Suppressor macrophage (primary cell): ENCODE measurements at regions not wholly inside any gene's neighbourhood (a gene's known extent, or its start where the extent isn't known, plus 50 kb on each side); places are given as distances from the start of the nearest gene placed in this dataset.
A peak's percentile ranks its signal among the peaks of the same experiment; 100 is the strongest.

Experiments
- DNase-seq, 4 experiments: peaks; one replicate each; pipeline ENCODE4 v3.0.0-alpha.2; 2020 to 2022

DNA sequence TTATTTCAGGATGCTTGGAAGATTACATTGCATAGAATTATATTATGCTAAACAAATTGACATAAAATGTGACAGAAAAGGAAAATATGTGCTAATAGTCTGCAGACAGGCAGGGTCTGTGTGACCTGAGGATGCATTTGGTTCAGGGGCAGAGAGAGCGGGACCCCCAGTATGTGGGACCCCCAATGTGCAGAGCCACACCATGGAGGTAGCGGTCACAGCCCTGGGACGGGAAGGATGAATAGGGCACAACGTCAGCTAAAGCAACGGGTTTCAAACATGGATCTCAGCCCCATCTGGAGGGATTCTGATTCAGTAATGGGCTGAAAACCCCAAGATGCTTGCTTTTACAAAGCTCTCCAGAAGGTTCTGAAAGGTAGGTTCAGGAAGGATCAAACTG, 251.8 kb upstream of the ADARB2 start:
- DNase-seq: no peak

DNA sequence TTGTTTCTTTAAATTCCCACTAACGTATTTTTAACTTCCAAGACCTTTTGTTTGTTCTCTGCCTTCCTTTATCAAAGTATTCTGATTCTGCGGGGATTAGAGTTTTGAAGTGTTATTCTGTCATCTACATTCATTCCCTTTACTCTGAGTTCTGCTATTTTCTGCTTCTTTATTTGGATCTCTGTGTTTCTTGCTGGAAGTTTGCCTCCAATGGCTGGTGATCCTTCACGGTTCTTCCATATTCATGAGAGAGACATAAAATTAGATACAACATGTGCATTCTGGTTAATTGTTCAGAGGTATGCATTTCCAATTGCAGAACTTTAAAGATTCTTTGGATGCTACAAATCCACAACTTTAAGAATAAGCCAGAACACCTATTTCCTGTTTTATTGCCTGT, 244.7 kb upstream of the ADARB2 start:
- no peak for DNase-seq

DNA sequence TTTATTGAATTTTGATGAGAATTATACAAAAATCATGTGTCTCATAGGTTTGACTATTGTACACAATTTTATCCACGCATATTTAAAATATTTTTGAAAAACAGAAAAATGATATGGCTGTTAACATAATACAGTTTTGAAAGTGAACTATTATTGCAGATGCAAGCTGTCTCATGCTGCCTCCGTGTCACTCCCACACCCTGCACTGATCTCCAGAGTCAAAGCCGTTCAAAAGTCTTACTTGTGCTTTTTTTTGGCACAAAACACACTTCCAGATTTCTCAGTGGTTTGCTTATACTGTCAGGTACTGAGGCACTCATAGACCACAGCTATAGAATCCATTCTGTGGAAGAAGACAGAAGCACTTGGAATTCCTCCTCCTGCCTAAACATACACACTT, 243.1 kb upstream of the ADARB2 start:
- DNase-seq: no peak

DNA sequence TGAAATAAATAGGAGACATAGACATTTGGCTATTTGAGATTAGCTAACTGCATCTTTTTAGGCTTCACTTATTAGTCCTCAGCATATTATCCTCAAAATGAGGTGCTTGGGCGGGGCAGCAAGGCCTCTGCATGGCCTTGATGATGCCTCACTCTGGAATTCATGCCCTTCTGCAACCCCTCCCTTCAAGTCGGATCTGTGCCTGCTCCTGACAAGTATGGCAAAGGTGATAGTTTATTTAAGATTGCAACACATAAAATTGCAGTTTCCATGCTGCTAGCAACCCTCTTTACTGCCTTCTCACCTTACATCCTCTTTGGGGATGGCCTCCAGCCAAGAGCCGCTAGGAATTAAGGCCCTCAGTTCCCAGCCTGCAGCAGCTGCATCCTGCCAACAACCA, 241.3 kb upstream of the ADARB2 start:
- DNase-seq: no peak

DNA sequence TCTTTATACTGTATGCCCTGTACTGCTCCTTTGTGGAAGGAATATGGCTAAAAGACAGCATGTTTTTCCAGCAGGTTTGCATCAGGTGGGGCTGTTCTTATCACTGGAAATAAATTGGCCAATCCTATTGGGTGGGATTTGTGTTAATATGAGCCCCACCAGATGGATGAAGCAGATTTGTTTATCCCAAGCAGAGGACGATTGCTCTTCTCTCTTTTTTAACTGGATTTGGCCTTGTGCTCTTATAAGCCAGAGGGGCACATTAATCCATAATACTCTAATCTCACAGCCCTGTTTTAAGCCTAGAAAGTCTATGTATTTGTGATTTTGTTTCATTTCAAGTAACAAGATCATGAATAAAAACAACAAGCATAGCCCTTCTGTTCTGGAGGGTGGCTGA, 240.1 kb upstream of the ADARB2 start:
- DNase-seq: no peak

DNA sequence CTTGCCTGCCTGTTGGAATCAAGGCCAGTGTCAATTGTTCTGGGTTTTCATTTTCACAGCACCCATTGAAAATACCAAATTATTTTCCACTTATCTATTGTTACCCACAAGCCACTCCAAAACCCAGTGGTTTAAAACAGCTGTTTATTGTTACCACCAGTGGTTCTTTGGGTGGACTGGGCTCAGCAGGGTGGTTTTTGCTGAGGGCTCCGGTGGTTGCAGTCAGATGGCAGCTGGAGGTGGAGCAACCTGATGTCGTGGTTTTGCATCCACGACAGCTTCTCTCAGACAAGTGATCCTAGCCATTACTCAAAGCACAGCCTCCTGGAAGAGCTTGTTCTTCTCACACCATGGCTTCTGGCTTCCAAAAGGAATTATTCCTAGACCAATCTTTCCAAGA, 235.1 kb upstream of the ADARB2 start:
- DNase-seq: no peak

DNA sequence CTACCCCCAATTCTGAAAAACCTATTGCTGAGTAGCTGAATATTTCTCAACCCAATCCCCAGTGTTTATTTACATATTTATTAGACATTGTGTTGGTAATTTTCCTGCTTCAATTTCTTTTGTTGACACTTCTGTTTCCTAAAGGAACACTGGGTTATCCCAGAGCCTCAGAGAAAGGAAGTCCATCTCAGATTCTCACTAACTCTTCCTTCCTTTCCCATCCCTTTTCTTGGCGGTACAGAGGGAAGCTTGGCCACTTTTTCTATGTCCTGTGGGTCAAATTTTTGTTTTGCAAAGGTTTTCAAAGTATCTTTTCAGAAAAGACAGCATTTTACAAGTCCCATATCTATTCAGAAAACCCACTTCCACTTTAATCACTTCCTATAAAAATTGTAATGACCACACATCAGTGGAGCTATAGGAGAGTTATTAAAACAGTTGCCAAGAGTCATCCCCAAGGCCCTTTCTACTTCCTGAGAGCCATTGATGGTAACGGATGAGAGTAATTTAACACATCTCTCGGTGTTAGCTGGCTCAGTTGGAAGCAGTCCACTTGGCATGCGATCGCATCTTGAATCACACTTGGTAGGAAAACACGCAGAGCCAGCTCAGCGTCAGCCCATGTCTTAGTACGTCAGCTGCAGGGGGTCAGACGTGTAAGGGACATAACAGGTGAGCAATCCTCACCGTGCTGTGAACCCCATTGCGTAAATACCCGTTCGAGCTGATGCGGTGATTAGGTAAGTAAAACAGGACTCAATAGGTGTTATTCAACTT, 231.1 kb upstream of the ADARB2 start:
- DNase-seq: no peak

DNA sequence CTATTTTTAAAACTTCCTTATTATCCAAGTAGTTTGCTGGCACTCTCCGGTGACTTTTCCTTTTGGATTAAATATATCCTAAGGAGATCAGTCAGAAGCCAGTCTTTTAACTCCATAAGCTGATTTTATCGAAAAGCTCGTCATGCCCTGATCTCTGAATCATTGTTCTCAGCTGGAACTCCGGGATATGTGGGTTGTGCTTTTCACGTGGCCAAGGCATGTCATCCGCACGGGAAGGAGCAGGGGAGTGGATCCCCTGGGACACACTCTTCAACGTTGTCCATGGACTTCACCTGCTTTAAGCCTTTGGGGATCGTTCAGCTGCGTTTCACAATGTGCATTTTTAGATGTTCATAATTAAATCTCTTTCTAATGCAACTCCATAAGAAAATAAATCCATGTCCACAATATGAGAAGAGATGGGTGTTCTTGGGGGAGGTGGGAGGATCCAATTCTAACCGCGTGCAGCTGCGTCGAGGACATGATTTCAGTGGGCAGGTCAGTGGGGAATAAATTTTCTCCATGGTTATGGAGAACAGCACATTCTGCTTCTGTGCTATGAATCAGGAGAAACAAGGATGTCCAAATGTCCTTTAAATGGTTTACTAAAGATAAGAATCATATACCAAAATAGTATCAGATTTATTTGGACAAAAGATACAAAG, 229.5 kb upstream of the ADARB2 start:
- DNase-seq: no peak

DNA sequence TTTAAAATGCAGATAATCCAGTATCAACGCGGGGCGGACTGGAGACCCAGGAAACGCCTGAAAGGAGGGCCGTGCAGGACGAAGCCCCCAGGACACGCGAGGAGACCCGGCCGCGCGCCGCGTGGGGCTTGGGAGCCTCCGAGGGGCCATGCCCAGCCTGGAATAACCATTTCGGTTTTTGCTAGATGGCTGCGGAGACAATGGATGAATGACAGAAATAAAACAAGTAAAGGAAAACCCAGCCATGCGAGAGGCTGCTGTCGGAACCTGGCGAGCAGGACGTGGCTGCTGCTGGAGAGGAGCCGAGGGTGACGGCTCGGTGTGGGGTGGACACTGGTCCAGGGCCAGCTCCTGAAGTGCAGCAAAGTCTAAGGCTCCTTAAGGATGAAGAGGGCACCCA, 227.2 kb upstream of the ADARB2 start:
- no peak for DNase-seq

DNA sequence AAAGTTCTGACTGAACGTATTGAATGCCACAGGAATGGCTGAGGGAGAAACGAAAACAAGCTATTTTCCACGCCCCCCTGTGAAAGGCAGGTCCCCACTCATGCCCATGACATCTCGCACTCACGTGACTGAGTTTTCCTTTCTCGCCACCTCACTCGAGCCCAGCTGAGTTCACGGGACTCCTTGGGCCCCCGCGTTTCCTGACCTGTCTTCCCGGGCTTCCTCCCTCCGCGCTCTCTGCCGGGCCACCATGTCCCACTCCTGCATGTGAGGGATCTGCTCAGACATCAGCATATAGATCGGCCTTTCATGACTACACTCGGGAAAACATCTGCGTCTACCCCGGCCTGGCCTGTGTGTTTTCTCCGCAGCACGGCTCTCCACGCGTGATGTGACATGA, 226.0 kb upstream of the ADARB2 start:
- DNase-seq: no peak

DNA sequence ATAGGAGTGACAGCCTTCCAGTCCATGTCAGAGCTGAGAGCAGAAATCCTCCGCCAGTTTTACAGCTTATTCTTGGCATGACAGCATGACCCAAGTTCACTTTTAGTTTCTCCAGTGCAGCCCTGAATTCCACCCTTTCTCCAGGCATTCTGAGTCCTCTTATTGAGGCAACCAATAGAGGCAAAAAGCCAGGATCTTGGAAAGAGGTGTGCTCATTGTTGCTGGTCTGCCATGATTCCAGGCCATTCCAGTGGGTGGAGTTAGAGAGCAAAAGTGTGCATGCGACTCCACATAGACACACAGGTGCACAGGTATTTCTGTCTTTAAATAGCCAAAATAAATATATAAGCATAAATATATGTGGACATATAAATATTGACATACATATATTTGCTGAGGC, 224.7 kb upstream of the ADARB2 start:
- no peak for DNase-seq

DNA sequence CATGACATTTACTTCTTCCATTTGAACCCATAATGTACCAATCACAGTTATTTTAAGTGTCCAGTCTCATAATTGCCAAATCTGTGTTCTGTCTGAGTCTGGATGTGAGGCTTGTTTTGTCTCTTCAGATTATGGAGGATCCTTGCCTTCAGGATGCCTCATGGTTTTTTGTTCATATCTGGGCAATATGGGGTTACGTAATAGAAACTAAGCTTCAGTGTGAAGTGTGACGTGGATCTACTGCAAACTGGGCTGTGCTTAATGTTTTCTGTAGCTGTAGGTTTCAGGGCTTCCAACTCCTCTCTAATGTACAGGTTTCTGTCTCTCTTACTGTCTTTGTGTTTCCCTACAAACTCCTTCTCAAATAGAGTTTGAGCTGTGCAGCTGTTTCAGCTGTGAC, 223.7 kb upstream of the ADARB2 start:
- no peak for DNase-seq

DNA sequence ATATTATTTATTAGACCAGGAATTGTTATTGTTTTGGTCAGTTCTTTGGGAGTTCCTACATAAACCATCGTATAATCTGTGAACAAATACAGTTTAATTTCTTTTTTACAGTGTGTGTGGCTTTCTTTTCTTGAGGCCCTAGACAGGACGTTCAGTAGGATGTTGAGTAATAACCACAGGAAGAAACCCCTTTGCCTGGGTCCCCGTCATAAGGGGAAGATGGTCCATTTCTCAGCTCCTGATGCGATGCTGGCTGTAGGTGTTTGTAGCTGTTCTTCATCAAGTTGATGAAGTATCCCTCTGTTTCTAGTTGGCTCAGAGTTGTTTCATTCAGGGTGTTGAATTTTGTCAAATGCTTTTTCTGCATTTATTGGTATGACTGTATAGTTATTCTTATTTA, 219.7 kb upstream of the ADARB2 start:
- DNase-seq: no peak

DNA sequence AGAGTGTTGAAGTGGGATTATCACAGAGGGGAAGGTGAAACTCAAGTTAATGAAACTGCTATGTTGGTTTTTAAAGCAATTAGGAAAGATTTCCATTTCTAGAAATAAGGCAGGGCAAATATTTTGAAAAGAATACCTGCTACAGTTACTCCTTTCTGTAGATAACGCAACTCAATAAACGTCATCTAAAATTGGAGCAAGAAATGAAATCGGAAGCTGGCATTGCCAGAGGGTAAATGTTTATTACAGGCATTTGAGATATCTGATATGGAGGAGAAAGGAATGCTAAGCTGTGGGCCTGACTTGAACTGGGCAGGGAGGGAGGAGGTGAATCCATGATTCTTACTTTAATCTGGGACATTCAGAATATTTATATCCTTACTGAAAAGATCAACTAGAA, 217.0 kb upstream of the ADARB2 start:
- no peak for DNase-seq

DNA sequence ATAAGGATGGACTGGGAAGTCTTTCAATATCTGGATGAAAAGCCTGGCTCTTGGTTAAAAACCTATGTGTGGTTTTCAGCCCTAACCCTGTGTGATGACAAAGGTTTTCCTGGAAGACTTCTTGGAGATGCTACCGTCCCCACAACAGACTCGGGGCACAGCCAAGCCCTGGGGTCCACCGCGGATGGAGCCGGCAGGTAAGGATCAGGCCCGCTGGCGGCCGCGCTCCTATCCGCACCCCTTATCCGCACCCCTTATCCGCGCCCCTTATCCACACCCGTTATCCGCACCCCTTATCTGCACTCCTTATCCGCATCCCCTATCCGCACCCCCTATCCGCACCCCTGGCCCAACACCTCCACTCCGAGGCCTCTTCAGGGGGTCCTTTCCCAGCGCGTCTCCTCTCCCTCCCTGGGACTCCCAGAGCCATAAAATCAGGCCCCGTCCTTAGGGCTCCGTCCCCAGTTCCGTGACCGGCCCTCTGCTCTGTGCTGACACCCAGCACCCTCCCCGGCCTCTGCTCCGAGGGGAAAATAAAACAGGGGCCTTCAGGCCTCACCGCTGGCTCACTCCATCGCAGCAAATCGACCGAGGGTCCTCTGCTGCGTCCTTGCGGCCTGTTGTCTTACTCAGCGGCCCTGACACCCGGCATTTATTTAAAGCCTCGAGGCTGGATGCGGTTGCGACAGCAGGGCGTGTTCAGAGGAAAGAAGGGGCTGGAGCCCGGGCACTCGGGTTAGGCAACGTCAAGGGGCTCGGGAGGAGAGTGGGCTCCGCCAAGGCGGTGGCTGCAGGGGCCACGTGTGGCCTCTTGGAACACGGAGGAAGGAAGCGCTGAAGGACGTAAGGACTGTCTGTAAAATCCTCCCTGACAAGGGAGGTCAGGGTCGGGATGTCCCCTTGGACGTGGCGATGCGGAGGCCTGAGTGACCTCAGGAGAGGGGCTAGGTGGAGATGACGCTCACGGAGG, 215.1 kb upstream of the ADARB2 start:
- DNase-seq: no peak

DNA sequence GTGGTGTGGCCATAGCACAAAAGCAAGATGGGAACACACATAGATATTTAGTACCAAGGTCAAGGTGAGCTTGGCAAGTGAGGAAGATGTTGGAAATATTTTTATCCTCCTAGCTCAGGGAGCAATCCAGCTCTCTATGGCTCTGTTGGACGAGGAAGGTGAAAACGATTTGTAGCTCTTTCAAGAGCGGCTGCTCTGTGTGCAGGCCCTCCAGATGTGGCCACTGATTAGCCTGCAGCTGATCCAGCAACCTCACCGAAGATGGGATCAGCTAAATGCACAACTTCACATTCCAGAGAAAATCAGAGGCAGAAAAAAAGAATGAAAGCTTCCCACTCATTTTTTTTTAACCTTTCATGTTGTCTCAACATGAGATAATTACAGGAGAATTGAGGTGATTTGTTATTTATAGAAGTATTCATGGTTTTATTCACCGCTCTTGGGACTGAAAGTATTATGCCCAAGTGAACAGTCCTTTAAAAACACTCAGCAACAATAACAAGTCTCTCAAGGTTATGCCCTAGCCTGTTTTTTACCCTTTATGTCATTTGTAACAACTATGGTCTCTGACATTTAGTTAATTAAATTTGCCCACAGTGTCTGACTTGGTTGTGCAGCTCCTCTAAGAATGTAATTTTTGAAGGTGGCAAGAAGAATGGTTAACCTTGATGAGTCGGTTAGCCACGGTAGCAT, 213.6 kb upstream of the ADARB2 start:
- no peak for DNase-seq

DNA sequence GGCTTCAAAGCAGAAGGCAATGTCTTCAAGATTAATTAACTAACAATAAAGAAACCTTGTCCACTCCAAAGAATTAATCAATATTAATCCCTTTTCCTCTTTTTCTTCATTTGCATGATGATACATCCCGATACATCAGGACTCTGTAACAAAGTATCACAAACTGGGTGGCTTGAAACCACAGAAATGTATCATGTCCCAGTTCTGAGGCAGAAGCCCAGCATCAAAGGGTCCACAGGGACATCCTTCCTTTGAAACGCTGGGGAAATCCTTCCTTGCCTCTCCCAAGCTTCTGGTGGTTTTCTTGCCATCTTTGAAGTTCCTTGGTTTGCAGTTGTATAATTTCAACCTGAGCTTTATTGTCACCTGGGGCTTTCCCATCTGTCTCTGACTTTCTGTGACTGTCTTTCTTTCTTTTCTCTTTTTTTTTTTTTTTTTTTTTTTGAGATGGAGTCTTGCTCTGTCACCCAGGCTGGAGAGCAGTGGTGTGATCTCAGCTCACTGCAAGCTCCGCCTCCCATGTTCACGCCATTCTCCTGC, 210.2 kb upstream of the ADARB2 start:
- no peak for DNase-seq

DNA sequence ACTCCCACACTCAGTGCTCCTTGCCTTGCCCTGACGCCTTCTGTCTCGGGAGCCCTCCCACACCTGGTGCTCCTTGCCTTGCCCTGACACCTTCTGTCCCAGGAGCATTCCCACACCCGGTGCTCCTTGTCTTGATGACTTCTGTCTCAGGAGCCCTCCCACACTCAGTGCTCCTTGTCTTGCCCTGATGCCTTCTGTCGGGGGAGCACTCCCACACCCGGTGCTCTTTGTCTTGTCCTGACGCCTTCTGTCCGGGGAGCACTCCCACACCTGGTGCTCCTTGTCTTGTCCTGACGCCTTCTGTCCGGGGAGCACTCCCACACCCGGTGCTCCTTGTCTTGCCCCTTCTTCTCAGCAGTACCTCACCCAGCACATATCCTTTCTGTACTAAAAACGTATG, 207.2 kb upstream of the ADARB2 start:
- no peak for DNase-seq

DNA sequence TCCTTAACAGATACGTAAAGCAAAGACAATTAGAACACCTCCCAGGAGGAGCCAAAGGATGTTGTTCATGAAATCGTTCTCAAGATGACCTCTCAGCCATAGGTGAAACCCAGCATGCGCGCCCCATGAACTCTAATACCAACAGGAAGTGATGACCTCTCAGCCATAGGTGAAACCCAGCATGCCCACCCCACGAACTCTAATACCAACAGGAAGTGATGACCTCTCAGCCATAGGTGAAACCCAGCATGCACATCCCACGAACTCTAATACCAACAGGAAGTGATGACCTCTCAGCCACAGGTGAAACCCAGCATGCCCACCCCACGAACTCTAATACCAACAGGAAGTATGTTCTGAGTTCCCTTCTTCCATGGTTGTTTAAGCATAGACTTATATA, 205.2 kb upstream of the ADARB2 start:
- no peak for DNase-seq

DNA sequence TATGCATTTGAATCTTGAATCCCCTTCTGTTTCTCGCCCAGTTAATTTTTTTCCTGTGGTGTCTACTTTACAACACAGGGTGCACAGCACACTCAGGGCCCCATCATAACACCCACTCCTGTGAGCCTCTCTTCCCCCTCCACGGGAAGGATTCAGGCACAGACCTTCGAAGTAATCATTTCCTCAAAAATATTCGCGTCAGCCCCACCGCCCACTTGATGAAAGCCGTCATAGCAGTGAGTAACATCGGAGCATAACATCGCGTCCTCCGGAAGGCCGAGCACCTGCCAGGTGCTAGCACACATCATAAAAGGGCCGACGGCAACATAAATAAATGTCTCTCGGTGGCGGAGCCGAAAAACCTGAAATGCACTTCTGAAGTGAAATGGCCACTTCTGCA, 201.7 kb upstream of the ADARB2 start:
- DNase-seq: peak; percentile 46 to 64 (median 58)

DNA sequence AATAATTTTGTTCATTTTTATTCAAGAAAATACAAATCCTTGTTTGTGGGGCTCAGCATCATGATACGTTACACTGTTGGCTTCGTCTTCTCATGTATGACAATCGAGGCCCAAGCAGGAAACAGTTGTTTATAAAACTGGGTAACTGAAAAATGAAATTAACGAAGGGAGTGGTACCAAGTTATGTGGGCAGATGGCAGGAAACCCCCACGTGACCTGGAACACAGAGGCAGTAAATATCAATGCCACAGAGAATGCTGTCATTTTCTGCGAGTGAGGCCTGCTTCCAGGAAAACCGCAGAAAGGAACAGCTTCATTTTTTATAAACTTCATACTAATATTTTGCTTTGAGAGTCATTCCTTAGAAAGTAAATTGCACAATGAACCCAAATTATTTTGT, 201.0 kb upstream of the ADARB2 start:
- peak; percentile 1 to 23 (median 14) for DNase-seq

DNA sequence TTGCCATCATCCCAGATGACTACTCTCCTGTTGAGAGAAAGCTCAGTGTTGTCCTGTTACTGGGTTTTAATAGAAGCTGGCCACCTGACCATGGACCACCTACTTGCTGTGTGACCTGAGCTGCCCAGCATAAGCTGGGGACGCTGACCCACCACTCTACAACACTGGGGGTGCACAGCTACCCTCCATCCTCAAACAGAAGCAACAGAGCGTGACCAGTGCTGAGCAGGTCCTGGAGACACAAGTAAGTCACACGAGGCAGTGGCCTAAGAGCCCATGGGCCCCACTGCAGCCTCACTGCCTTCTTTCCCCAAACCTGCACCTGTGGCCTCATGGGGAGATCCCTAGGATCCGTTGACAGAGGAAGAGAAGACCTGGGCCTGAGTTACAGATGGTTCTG, 198.6 kb upstream of the ADARB2 start:
- no peak for DNase-seq

DNA sequence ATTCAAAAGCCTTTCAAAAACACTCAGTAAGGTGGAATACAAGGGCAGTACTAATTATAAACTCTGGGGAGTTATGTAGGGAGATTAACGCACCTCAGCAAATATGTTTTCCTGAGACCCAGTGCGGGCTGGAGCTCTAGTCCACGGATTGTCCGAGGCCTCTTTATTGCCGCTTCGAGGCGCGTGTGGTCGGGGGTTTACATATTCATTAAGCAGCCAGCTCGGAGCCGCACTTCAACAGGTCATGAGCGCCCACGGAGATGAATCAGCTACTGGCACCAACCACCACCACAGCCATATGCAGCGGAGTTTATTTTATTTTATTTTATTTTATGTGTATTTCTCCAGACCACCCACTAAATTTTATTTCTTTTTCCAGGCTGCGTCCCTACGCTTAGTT, 195.9 kb upstream of the ADARB2 start:
- no peak for DNase-seq
